ENCODE measurements at regions not wholly inside any gene's neighbourhood (a gene's known extent, or its start where the extent isn't known, plus 50 kb on each side); places are given as distances from the start of the nearest gene placed in this dataset.

GRCh38 chrX:14266705-14267104 lies 237.0 kb upstream of the GEMIN8 start:
- DNase-seq (ENCODE audit: low spot score in 2 of 2): no peak
- TF ChIP-seq POLR2A (IDR thresholded peaks at IDR 0.05) (no peak), POLR2AphosphoS5 (IDR thresholded peaks at IDR 0.05) (no peak)
- TF ChIP-seq, protein P1, sequence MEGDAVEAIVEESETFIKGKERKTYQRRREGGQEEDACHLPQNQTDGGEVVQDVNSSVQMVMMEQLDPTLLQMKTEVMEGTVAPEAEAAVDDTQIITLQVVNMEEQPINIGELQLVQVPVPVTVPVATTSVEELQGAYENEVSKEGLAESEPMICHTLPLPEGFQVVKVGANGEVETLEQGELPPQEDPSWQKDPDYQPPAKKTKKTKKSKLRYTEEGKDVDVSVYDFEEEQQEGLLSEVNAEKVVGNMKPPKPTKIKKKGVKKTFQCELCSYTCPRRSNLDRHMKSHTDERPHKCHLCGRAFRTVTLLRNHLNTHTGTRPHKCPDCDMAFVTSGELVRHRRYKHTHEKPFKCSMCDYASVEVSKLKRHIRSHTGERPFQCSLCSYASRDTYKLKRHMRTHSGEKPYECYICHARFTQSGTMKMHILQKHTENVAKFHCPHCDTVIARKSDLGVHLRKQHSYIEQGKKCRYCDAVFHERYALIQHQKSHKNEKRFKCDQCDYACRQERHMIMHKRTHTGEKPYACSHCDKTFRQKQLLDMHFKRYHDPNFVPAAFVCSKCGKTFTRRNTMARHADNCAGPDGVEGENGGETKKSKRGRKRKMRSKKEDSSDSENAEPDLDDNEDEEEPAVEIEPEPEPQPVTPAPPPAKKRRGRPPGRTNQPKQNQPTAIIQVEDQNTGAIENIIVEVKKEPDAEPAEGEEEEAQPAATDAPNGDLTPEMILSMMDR (IDR thresholded peaks at IDR 0.05): no peak
- Histone ChIP-seq H3K4me3 (no peak overlapping the region), H3K27ac (no peak overlapping the region), H3K9me3 (peaks cover 0 to 3% of the 10 kb centered on the region in 2 donors), H3K36me3 (no peaks in the 10 kb centered on the region), H3K27me3 (peaks cover 0 to 6% of the 10 kb centered on the region in 2 donors), H3K4me1 (no peaks in the 10 kb centered on the region)
- intact Hi-C loops (cut with DNase I; ENCODE audit: low total_unique reads): no loop called here

DNA sequence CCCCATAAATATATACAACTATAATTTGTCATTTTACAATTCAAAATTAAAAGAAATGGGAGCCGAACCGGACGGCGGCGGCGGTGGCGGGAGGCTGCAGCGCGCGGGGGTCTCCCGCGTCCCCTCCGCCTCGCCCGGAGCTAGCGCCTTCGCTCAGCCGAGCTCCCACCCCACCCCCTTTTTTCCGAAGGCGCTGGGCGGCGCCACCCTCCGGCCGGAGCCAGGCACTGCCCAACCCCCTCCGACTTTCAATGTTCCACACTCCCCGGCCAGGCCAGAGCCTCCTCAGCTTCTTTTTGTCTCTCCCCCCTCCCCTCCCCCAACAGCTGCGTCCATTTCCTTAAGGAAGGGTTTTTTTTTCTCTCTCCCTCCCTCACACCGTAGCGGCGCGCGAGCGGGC lies 214.1 kb upstream of the GEMIN8 start:
- no peaks in the 10 kb centered on the region for H3K9me3 ChIP-seq
- H3K4me3 ChIP-seq: no peak overlapping the region
- H3K27ac ChIP-seq: no peak overlapping the region
- no peak for DNase-seq (ENCODE audit: low spot score in 2 of 2)
- TF ChIP-seq POLR2AphosphoS5 (IDR thresholded peaks at IDR 0.05): no peak
- no peak for TF ChIP-seq POLR2A (IDR thresholded peaks at IDR 0.05)
- TF ChIP-seq, protein P1 (IDR thresholded peaks at IDR 0.05): no peak
- no peaks in the 10 kb centered on the region for H3K36me3 ChIP-seq
- intact Hi-C loops (cut with DNase I; ENCODE audit: low total_unique reads): no loop called here
- H3K27me3 ChIP-seq: peaks cover 0 to 31% of the 10 kb centered on the region in 2 donors
- H3K4me1 ChIP-seq: no peaks in the 10 kb centered on the region

DNA sequence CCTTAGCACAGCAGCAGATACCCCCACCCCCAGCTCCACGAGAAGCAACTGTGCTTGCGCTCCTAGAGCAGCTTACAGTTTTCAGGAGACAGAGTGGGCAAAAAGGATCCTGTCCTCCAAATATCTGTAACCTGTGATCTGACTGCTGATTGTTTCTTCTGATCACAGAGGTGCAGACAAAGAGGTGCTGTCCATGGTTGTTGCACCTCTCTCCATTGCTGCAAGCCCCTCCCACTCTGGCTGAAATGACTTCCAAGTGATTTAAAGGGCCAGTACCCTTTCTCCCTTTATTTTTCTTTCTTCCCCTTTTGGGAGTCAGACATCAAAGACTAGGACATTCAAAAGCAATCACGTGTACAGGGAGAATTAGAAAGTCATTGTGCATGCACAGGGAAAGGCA lies 205.3 kb upstream of the GEMIN8 start:
- DNase-seq (ENCODE audit: low spot score in 2 of 2): no peak
- Histone ChIP-seq H3K4me1 (no peaks in the 10 kb centered on the region), H3K36me3 (no peaks in the 10 kb centered on the region), H3K9me3 (peaks cover 0 to 18% of the 10 kb centered on the region in 2 donors), H3K27ac (no peak overlapping the region), H3K27me3 (peaks cover 0 to 12% of the 10 kb centered on the region in 2 donors), H3K4me3 (no peak overlapping the region)
- intact Hi-C loops (cut with DNase I; ENCODE audit: low total_unique reads): no loop called here
- TF ChIP-seq POLR2AphosphoS5 (IDR thresholded peaks at IDR 0.05) (no peak), POLR2A (IDR thresholded peaks at IDR 0.05) (no peak)
- TF ChIP-seq, protein P1 (IDR thresholded peaks at IDR 0.05): no peak

GRCh38 chrX:14232688-14233087 lies 203.0 kb upstream of the GEMIN8 start:
- intact Hi-C loops (cut with DNase I; ENCODE audit: low total_unique reads): no loop called here
- no peak for DNase-seq (ENCODE audit: low spot score in 2 of 2)
- H3K4me1 ChIP-seq: no peaks in the 10 kb centered on the region
- H3K4me3 ChIP-seq: no peak overlapping the region
- H3K27ac ChIP-seq: no peak overlapping the region
- no peaks in the 10 kb centered on the region for H3K36me3 ChIP-seq
- H3K27me3 ChIP-seq: peaks cover 0 to 7% of the 10 kb centered on the region in 2 donors
- peaks cover 0 to 25% of the 10 kb centered on the region in 2 donors for H3K9me3 ChIP-seq
- no peak for TF ChIP-seq POLR2A (IDR thresholded peaks at IDR 0.05)

- intact Hi-C loops (cut with DNase I; ENCODE audit: low total_unique reads): no loop called here
- no peak for DNase-seq (ENCODE audit: low spot score in 2 of 2)
- Histone ChIP-seq H3K4me1 (no peaks in the 10 kb centered on the region), H3K9me3 (peaks cover 0 to 13% of the 10 kb centered on the region in 2 donors), H3K27ac (no peak overlapping the region), H3K36me3 (no peaks in the 10 kb centered on the region), H3K27me3 (peaks cover 0 to 17% of the 10 kb centered on the region in 2 donors), H3K4me3 (no peak overlapping the region)
- TF ChIP-seq POLR2AphosphoS5 (IDR thresholded peaks at IDR 0.05) (no peak), POLR2A (IDR thresholded peaks at IDR 0.05) (no peak)
- TF ChIP-seq, protein P1 (IDR thresholded peaks at IDR 0.05): no peak
Measured at GRCh38 chrX:14228611-14229010, 198.9 kb upstream of the GEMIN8 start.
